HFFc6 (cell line): ENCODE measurements at regions not wholly inside any gene's neighbourhood (a gene's known extent, or its start where the extent isn't known, plus 50 kb on each side); places are given as distances from the start of the nearest gene placed in this dataset.

ENCODE experiments used
- DNase-seq: peaks from one replicate; pipeline ENCODE4 v3.0.0-alpha.2; 2018
- H3K27ac Mint-ChIP-seq: 2 replicates; pipeline ENCODE4 v1.8.0; 2020; ENCODE audit warnings: mild to moderate bottlenecking, mixed read lengths
- H3K27me3 Mint-ChIP-seq: 2 replicates; pipeline ENCODE4 v1.8.0; 2021; ENCODE audit warnings: mild to moderate bottlenecking, moderate library complexity, mixed read lengths; ENCODE audit not compliant: insufficient read depth
- H3K36me3 Mint-ChIP-seq: 2 replicates; pipeline ENCODE4 v1.8.0; 2021; ENCODE audit warnings: low read depth, mixed read lengths
- H3K4me1 Mint-ChIP-seq: 2 replicates; pipeline ENCODE4 v1.8.0; 2020; ENCODE audit warnings: low read depth, mixed read lengths
- H3K4me3 Mint-ChIP-seq: 2 replicates; pipeline ENCODE4 v1.8.0; 2020; ENCODE audit warnings: mild to moderate bottlenecking, moderate library complexity, mixed read lengths
- H3K9me3 Mint-ChIP-seq: 2 replicates; pipeline ENCODE4 v1.8.0; 2020; ENCODE audit warnings: mild to moderate bottlenecking, mixed read lengths
- CTCF ChIP-seq: fragments of 200-600 bp; sonication (generic); IDR thresholded peaks from 2 replicates; pipeline ENCODE4 v1.5.0; 2021; ENCODE audit warnings: antibody characterized with exemption, mild to moderate bottlenecking

GRCh38 chr2:6212491-6212890 is 520.3 kb downstream of the SOX11 start:
- Mint-ChIP-seq H3K27me3 (no peaks in the 10 kb centered on the region; the same call in 1 of the 2 replicates), H3K27ac (no peak overlapping the region), H3K9me3 (peaks cover 56% of the 10 kb centered on the region), H3K4me3 (no peak overlapping the region), H3K4me1 (no peaks in the 10 kb centered on the region), H3K36me3 (peaks cover 6% of the 10 kb centered on the region; the same call in 1 of the 2 replicates)
- TF ChIP-seq CTCF = no peak
- DNase-seq = no peak

GRCh38 chr2:6213056-6213780 is 521.0 kb downstream of the SOX11 start:
- peaks cover 6% of the 10 kb centered on the region; the same call in 1 of the 2 replicates for H3K36me3 Mint-ChIP-seq
- DNase-seq = no peak
- no peaks in the 10 kb centered on the region; the same call in 1 of the 2 replicates for H3K27me3 Mint-ChIP-seq
- H3K9me3 Mint-ChIP-seq = peaks cover 56% of the 10 kb centered on the region
- no peak overlapping the region for H3K4me3 Mint-ChIP-seq
- no peak overlapping the region for H3K27ac Mint-ChIP-seq
- no peaks in the 10 kb centered on the region for H3K4me1 Mint-ChIP-seq
- TF ChIP-seq CTCF = no peak

- H3K9me3 Mint-ChIP-seq = peaks cover 55% of the 10 kb centered on the region
- no peaks in the 10 kb centered on the region; the same call in 1 of the 2 replicates for H3K27me3 Mint-ChIP-seq
- DNase-seq = no peak
- H3K4me3 Mint-ChIP-seq = no peak overlapping the region
- no peaks in the 10 kb centered on the region for H3K4me1 Mint-ChIP-seq
- no peaks in the 10 kb centered on the region for H3K36me3 Mint-ChIP-seq
- TF ChIP-seq CTCF = no peak
- H3K27ac Mint-ChIP-seq = no peak overlapping the region
These were observed 522.3 kb downstream of the SOX11 start for GRCh38 chr2:6214471-6214870.

GRCh38 chr2:6215053-6215452 is 522.9 kb downstream of the SOX11 start:
- H3K4me3 Mint-ChIP-seq = no peak overlapping the region
- H3K9me3 Mint-ChIP-seq = peaks cover 55% of the 10 kb centered on the region
- H3K4me1 Mint-ChIP-seq = no peaks in the 10 kb centered on the region
- no peak overlapping the region for H3K27ac Mint-ChIP-seq
- H3K27me3 Mint-ChIP-seq = no peaks in the 10 kb centered on the region; the same call in 1 of the 2 replicates
- no peak for TF ChIP-seq CTCF
- H3K36me3 Mint-ChIP-seq = no peaks in the 10 kb centered on the region
- no peak for DNase-seq

GRCh38 chr2:6216234-6216633 is 524.0 kb downstream of the SOX11 start:
- no peak overlapping the region for H3K27ac Mint-ChIP-seq
- no peak overlapping the region for H3K4me3 Mint-ChIP-seq
- no peaks in the 10 kb centered on the region for H3K4me1 Mint-ChIP-seq
- TF ChIP-seq CTCF = no peak
- H3K36me3 Mint-ChIP-seq = no peaks in the 10 kb centered on the region
- no peak for DNase-seq
- H3K27me3 Mint-ChIP-seq = no peaks in the 10 kb centered on the region
- H3K9me3 Mint-ChIP-seq = peaks cover 64% of the 10 kb centered on the region
